GM08714 (cell line): ENCODE measurements at regions not wholly inside any gene's neighbourhood (a gene's known extent, or its start where the extent isn't known, plus 50 kb on each side); places are given as distances from the start of the nearest gene placed in this dataset.

ENCODE experiments used
- H3K4me3 ChIP-seq: fragments of 200-500 bp; sonication (Bioruptor generic); 2 replicates; pipeline ENCODE4 v1.5.1; 2014; ENCODE audit warnings: mild to moderate bottlenecking, low read length, inconsistent platforms
- ZNF274 ChIP-seq: IDR thresholded peaks from 2 replicates; pipeline ENCODE4 v1.6.1; 2012; ENCODE audit warnings: mild to moderate bottlenecking, low read depth, low read length

DNA sequence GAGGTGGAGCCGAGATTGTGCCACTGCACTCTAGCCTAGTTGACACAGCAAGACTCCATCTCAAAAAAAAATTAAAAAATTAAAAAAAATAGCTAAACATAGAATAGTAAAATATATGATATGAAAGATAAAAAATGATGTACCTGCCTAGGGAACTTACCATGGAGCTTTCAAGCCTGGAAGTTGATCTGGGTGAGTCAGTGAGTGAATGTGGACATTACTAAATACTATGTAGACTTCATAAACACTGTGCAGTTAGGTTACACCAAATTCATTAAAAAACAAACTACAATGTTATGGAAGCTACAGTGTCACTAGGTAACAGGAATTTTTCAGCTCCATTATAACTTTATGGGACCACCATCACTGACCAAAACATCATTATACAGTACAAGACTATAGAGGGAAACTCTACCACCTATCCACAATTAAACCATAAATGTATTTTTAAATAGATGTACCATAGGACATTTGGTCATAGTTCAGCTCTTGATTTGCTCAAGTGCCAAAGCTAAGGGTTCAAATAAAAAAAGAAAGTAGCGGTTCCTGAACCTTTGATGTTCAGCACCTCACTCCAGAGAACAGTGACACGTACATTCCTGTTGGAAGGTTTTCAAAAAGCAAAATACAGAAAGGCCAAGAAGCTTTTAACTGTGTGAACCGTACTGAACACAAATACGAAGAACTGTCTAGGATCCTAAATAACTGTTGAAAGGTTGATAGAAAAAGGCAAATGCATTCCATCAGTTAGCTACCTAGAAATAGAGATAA is 52.4 kb upstream of the SPDEF start:
- TF ChIP-seq ZNF274, result no peak
- H3K4me3 ChIP-seq, result no peak overlapping the region

DNA sequence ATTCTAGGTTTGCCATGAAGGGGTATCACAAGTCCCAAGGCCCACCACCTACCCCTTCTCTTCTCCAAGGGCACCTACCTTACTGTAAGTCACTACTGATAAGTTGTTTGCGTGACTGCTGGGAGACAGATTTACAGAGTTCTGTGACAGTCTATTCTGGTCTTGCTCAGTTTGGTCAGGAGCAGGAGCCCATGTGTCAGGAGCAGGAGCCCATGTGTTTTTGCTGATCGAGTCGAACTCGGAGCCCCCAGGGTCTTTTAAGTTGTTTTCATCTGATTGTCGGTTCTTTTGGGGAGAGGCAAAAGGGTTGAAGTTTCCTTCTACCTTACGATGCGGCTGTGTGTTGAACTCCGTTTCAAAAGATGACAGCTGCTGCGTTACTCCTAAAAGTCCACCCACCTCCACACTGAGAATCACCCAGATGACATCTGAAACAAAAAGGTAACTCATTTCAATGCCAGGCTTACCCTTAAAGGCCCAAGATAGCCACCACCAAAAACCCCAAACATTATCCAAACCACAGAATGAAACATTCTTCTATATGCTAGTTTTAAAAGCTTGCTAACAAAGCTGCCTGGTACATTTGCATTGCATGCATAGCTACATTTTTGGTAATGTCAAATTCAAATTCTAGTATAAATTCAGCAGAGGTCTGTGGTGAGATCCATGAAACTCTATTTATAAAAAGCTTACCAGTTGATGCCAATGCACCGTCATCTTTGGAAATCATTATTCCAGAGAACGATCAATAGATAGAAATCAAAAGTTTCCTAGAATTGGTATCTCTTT is 50.5 kb upstream of the SPDEF start:
- H3K4me3 ChIP-seq, result no peak overlapping the region

More for the DNA sequence above, 50.5 kb upstream of the SPDEF start:
- no peak for TF ChIP-seq ZNF274
